ENCODE measurements at regions not wholly inside any gene's neighbourhood (a gene's known extent, or its start where the extent isn't known, plus 50 kb on each side); places are given as distances from the start of the nearest gene placed in this dataset.

DNA sequence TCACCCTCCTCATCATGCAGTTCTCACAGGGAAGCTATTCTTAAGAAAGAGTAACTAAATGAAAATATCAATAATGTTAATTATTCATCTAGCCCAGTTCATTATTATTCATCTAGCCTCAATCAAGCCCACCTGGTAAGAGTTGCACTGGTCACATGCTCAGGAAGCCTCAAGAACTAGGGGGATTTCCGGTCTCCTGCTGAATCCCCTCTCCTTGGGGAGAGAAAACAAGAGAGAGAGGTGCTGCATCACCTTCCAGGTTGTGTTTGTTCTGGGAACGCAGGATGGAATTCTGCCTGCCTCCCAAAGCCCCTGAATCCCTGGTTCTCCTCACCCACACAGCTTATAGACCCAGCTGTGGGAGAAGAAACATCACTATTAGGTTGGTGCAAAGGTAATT is 164.0 kb downstream of the PMP22 start:
- no peaks in the 10 kb centered on the region for H3K27me3 ChIP-seq
- intact Hi-C loops (cut with DNase I; ENCODE audit: low total_unique reads) = no loop called here
- no peak for DNase-seq (ENCODE audit: low spot score in 2 of 2)

DNA sequence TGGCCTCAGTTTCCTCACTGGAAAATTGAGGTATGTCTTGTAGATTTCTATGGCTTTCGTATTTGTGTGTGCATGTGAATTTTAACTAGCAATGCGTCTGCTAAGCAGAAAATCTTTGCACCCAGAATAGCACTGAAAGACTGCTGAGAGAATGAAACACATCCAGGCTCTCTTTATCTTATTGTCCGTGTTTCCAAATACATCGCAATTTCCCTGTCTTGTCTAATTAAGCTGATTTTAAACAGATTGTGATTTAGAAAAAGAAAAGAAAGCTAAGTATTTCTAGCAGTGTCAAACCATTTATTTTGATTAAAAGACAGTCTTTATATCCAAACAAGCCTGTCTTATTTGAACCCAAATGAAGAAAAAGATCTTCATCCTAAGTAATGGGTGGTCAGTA is 168.6 kb downstream of the PMP22 start:
- no peaks in the 10 kb centered on the region for H3K9me3 ChIP-seq
- DNase-seq (ENCODE audit: low spot score in 2 of 2) = no peak
- H3K4me3 ChIP-seq = no peak overlapping the region
- no peak overlapping the region for H3K27ac ChIP-seq
- intact Hi-C loops (cut with DNase I; ENCODE audit: low total_unique reads) = no loop called here
- no peaks in the 10 kb centered on the region for H3K27me3 ChIP-seq
- H3K36me3 ChIP-seq = no peaks in the 10 kb centered on the region
- no peaks in the 10 kb centered on the region for H3K4me1 ChIP-seq
- TF ChIP-seq, protein P1, sequence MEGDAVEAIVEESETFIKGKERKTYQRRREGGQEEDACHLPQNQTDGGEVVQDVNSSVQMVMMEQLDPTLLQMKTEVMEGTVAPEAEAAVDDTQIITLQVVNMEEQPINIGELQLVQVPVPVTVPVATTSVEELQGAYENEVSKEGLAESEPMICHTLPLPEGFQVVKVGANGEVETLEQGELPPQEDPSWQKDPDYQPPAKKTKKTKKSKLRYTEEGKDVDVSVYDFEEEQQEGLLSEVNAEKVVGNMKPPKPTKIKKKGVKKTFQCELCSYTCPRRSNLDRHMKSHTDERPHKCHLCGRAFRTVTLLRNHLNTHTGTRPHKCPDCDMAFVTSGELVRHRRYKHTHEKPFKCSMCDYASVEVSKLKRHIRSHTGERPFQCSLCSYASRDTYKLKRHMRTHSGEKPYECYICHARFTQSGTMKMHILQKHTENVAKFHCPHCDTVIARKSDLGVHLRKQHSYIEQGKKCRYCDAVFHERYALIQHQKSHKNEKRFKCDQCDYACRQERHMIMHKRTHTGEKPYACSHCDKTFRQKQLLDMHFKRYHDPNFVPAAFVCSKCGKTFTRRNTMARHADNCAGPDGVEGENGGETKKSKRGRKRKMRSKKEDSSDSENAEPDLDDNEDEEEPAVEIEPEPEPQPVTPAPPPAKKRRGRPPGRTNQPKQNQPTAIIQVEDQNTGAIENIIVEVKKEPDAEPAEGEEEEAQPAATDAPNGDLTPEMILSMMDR (IDR thresholded peaks at IDR 0.05) = no peak
- no peak for TF ChIP-seq POLR2A (IDR thresholded peaks at IDR 0.05)

More for the DNA sequence above, 164.0 kb downstream of the PMP22 start:
- TF ChIP-seq POLR2A (IDR thresholded peaks at IDR 0.05) = no peak
- H3K4me3 ChIP-seq = no peak overlapping the region
- H3K9me3 ChIP-seq = no peaks in the 10 kb centered on the region
- H3K27ac ChIP-seq = no peak overlapping the region
- H3K4me1 ChIP-seq = no peaks in the 10 kb centered on the region
- no peaks in the 10 kb centered on the region for H3K36me3 ChIP-seq

DNA sequence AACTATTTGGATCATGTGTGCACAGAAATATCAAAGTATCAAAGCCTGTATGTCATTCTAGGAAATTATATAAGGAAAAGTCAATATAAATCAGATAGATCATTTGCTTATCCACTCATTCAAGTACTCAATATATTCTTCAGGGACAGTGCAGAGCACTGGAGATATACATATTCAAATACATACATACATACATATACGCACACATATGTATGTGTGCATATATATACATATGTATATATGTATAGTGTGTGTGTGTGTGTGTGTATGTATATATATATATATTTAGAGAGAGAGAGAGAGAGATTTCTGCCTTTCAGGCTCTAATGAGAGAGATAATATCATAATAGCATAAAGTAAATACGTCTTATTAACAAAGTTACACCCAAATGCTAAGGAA is 169.2 kb downstream of the PMP22 start:
- no peak overlapping the region for H3K27ac ChIP-seq
- TF ChIP-seq POLR2AphosphoS5 (IDR thresholded peaks at IDR 0.05) = no peak
- TF ChIP-seq, protein P1 (IDR thresholded peaks at IDR 0.05) = no peak
- TF ChIP-seq POLR2A (IDR thresholded peaks at IDR 0.05) = no peak
- no peak overlapping the region for H3K4me3 ChIP-seq
- no peak for DNase-seq (ENCODE audit: low spot score in 2 of 2)
- no peaks in the 10 kb centered on the region for H3K27me3 ChIP-seq
- H3K36me3 ChIP-seq = no peaks in the 10 kb centered on the region
- intact Hi-C loops (cut with DNase I; ENCODE audit: low total_unique reads) = no loop called here
- no peaks in the 10 kb centered on the region for H3K4me1 ChIP-seq
- H3K9me3 ChIP-seq = no peaks in the 10 kb centered on the region

DNA sequence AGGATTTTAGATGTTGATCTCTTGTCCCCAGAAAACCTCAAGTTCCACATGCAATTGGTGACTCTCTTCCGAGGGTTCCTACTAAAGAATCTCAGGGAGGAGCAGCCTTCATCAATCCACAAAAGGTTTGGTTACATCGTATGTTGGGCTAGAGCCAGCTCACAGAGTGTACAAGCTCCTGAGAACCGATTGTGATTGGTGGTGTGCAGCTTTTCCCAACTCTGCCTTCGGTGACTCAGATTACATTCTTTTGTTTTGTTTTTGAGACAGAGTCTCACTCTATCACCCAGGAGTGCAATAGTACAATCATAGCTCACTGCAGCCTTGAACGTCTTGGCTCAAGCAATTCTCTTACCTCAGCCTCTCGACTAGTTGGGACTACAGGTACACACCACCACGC is 172.4 kb downstream of the PMP22 start:
- H3K36me3 ChIP-seq = no peaks in the 10 kb centered on the region
- DNase-seq (ENCODE audit: low spot score in 2 of 2) = no peak
- no peaks in the 10 kb centered on the region for H3K9me3 ChIP-seq
- intact Hi-C loops (cut with DNase I; ENCODE audit: low total_unique reads) = no loop called here
- TF ChIP-seq, protein P1 (IDR thresholded peaks at IDR 0.05) = no peak
- H3K27ac ChIP-seq = no peak overlapping the region
- no peak overlapping the region for H3K4me3 ChIP-seq
- no peaks in the 10 kb centered on the region for H3K4me1 ChIP-seq
- no peaks in the 10 kb centered on the region for H3K27me3 ChIP-seq

DNA sequence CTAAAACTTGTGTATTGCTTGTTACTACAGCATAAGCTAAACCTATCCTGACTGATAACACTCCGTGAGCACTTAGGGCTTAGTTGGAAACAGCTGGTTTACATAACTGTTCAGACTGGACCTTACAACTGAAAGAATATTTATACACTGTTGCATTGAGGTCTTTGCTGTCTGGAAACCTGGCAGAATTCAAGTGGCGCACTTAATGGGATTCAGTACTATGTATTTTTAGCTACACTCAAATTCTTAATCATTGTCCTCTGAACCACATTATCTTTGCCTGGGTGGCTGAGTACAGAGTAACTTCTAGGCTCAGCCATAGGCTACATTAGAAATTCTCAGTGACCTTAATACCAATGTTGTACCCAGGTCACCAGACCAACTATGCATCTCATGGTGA is 172.9 kb downstream of the PMP22 start:
- DNase-seq (ENCODE audit: low spot score in 2 of 2) = no peak
- H3K4me3 ChIP-seq = no peak overlapping the region
- H3K27ac ChIP-seq = no peak overlapping the region
- intact Hi-C loops (cut with DNase I; ENCODE audit: low total_unique reads) = no loop called here
- H3K4me1 ChIP-seq = no peaks in the 10 kb centered on the region
- TF ChIP-seq, protein P1 (IDR thresholded peaks at IDR 0.05) = no peak
- no peak for TF ChIP-seq POLR2A (IDR thresholded peaks at IDR 0.05)
- TF ChIP-seq POLR2AphosphoS5 (IDR thresholded peaks at IDR 0.05) = no peak
- H3K9me3 ChIP-seq = no peaks in the 10 kb centered on the region
- H3K27me3 ChIP-seq = no peaks in the 10 kb centered on the region
- no peaks in the 10 kb centered on the region for H3K36me3 ChIP-seq

DNA sequence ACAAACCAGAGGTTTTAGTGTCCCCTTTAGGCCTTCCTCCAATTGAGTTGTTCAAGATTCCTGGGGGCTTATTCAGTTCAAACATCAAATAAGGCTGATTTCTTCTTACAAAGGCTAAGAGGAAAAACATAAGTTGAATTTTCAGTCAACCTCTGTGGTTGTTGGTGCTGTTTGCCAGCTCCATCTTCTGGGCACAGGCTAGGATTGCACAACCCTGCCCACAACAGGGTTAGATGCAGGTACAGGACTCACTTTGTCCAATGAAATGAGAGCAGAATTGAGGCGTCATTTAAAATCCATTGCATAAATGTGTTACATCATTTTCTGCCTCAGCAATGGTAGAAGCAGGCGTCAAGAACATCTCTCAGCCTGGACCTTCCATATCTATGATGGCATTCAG is 173.3 kb downstream of the PMP22 start:
- H3K27ac ChIP-seq = no peak overlapping the region
- H3K36me3 ChIP-seq = no peaks in the 10 kb centered on the region
- no peaks in the 10 kb centered on the region for H3K4me1 ChIP-seq
- intact Hi-C loops (cut with DNase I; ENCODE audit: low total_unique reads) = no loop called here
- no peaks in the 10 kb centered on the region for H3K9me3 ChIP-seq
- no peak for TF ChIP-seq POLR2AphosphoS5 (IDR thresholded peaks at IDR 0.05)
- TF ChIP-seq POLR2A (IDR thresholded peaks at IDR 0.05) = no peak
- TF ChIP-seq, protein P1 (IDR thresholded peaks at IDR 0.05) = no peak
- H3K27me3 ChIP-seq = no peaks in the 10 kb centered on the region
- DNase-seq (ENCODE audit: low spot score in 2 of 2) = no peak
- no peak overlapping the region for H3K4me3 ChIP-seq

Measured in breast epithelium (tissue), 4 donors.